DND-41 (cell line): ENCODE measurements at regions not wholly inside any gene's neighbourhood (a gene's known extent, or its start where the extent isn't known, plus 50 kb on each side); places are given as distances from the start of the nearest gene placed in this dataset.

Source experiments
- CTCF ChIP-seq: IDR thresholded peaks from 2 replicates; pipeline ENCODE4 v1.5.1; 2012; ENCODE audit warnings: borderline replicate concordance, low read length, moderate library complexity, mild to moderate bottlenecking; ENCODE audit not compliant: poor library complexity, severe bottlenecking; ENCODE audit errors: extremely low read depth
- EZH2 ChIP-seq: IDR thresholded peaks from 3 replicates; pipeline ENCODE4 v1.6.1; 2012; ENCODE audit warnings: borderline replicate concordance, low read depth, mild to moderate bottlenecking, moderate library complexity, low read length, inconsistent platforms; ENCODE audit not compliant: severe bottlenecking

GRCh38 chr3:64802460-64802859 lies 114.7 kb upstream of the ADAMTS9 start:
- TF ChIP-seq CTCF (no peak), EZH2 (no peak)
